GM12864 (cell line): ENCODE measurements at regions not wholly inside any gene's neighbourhood (a gene's known extent, or its start where the extent isn't known, plus 50 kb on each side); places are given as distances from the start of the nearest gene placed in this dataset.

Experiments used
- DNase-seq: peaks from one replicate; pipeline ENCODE4 v3.0.0-alpha.2; 2011; ENCODE audit warnings: low read depth
- H3K4me3 ChIP-seq: 2 replicates; pipeline ENCODE4 v1.5.1; 2011; ENCODE audit warnings: mild to moderate bottlenecking, low read depth, low read length, control low read depth
- TF ChIP-seq, protein P1 (sequence below): IDR thresholded peaks from 2 replicates; pipeline ENCODE4 v1.5.1; 2011; ENCODE audit warnings: low read depth, mild to moderate bottlenecking, moderate library complexity, low read length, control low read depth, inconsistent platforms; ENCODE audit errors: missing control alignments

DNA sequence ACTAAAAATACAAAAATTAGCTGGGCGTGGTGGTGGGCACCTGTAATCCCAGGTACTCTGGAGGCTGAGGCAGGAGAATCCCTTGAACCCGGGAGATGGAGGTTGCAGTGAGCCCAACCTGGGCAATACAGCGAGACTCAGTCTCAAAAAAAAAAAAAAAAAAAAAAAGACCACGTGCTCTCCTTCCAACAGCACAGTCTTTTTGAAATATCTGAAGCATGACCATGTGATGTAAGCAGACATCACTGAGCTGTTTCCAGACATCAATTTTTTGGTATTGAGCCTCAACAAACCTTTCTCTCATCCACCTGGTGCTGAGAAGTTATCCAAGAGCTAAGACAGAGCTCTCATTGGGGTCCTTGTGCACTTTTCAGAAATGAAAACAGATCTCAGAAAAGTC is 249.2 kb downstream of the FOXA2 start:
- no peak for DNase-seq
- no peak overlapping the region for H3K4me3 ChIP-seq
- TF ChIP-seq, protein P1, sequence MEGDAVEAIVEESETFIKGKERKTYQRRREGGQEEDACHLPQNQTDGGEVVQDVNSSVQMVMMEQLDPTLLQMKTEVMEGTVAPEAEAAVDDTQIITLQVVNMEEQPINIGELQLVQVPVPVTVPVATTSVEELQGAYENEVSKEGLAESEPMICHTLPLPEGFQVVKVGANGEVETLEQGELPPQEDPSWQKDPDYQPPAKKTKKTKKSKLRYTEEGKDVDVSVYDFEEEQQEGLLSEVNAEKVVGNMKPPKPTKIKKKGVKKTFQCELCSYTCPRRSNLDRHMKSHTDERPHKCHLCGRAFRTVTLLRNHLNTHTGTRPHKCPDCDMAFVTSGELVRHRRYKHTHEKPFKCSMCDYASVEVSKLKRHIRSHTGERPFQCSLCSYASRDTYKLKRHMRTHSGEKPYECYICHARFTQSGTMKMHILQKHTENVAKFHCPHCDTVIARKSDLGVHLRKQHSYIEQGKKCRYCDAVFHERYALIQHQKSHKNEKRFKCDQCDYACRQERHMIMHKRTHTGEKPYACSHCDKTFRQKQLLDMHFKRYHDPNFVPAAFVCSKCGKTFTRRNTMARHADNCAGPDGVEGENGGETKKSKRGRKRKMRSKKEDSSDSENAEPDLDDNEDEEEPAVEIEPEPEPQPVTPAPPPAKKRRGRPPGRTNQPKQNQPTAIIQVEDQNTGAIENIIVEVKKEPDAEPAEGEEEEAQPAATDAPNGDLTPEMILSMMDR = no peak

DNA sequence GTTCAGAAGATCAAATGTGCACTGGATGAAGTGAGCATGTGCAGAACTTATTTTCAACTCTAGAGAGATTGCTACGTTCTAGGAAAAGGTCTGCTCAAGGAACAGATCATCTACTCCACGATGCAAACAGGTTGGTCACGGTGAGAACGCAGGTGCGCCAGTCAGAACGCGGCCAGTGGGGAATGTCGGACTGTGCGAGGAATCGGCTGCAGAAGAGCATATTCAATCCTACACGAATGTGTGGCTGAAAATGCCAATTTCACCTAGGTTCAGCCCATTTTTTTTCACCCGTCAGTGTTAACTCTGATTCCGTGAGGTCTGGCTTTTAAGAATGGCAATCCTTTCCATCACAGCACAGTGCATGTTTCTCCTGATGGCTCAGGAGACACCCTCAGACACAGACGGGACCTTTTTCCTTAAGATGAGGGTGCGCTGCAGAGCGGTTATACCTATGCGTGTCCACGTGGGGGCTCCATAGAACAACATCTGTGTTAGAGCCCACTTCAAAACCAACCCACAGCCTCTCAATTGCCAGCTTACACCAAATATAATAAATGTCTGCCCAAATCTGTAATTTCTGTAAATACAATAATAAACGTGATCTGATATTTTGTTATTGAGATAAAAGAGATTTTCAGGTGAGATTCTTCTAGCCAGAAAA is 250.4 kb downstream of the FOXA2 start:
- TF ChIP-seq, protein P1 = peak; percentile 84
- peak; percentile 5 for DNase-seq
- no peak overlapping the region for H3K4me3 ChIP-seq

DNA sequence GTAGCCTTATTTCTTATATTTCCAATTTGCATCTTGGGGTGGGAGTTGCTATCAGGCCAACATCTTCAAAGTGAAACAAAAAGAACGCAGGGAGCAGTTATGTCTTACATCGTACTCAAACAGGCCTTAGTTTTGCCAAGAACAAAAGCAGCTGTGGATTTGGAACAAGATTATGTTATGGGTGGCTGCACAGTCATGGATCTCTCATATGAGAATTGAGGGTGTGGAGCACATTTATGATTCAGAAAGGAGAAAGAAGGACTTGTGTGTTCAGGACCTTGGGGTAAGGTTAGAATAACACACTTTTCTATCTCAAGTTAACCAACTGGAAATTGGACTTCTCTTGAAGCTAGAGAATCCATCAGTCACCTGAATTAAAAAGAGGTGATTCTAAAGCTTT is 259.9 kb downstream of the FOXA2 start:
- DNase-seq = no peak
- TF ChIP-seq, protein P1 = no peak
- H3K4me3 ChIP-seq = no peak overlapping the region

- TF ChIP-seq, protein P1 = no peak
- H3K4me3 ChIP-seq = no peak overlapping the region
- no peak for DNase-seq
These were observed 261.9 kb downstream of the FOXA2 start for GRCh38 chr20:22322513-22322912.

GRCh38 chr20:22321191-22321590 is 263.2 kb downstream of the FOXA2 start:
- no peak for DNase-seq
- TF ChIP-seq, protein P1 = no peak
- H3K4me3 ChIP-seq = no peak overlapping the region

DNA sequence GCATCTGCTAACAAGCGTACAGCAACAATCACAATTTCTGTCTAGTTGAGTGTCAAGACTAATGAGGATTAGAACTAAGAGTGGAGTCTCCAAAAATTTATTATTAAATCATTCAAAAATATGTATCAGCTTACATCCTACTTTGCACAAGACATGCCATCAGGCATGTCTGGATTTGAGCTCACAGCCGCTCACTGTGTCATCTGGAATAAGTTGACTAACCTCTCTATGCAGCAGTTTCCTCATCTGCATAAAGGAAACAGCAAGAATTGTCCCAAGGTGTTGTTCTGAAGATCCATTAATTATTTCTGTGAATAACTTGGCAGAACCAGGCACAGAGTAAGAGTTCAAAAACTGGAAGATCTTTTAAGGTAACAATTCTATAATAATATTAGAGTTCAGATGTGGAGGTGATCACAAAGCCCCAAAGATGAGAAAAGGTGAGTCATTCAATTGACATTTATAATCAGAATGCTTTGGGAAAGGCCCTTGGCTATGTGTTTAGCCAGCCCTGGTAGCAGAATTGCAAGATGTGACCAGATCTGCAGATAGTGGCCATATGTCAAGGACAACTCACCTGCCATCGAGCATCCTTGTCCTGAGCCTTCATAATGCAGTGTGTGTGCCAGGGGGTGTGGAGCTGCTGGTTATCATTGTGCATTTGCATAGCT is 264.0 kb downstream of the FOXA2 start:
- no peak for DNase-seq
- TF ChIP-seq, protein P1 = no peak
- no peak overlapping the region for H3K4me3 ChIP-seq

- H3K4me3 ChIP-seq = no peak overlapping the region
- no peak for DNase-seq
- TF ChIP-seq, protein P1 = no peak
These were observed 268.6 kb downstream of the FOXA2 start for GRCh38 chr20:22315771-22316170.
